Esophagus squamous epithelium (tissue), 4 donors: ENCODE measurements at regions not wholly inside any gene's neighbourhood (a gene's known extent, or its start where the extent isn't known, plus 50 kb on each side); places are given as distances from the start of the nearest gene placed in this dataset.

Source experiments
- CTCF ChIP-seq, 6 experiments: fragments of 450-650 bp in 4 of 6; fragments of 200-600 bp in 2 of 6; sonication (generic) in 2 of 6; IDR thresholded peaks; one replicate each; pipeline ENCODE4 v1.5.1; 2016 to 2019; ENCODE audit warnings: antibody characterized with exemption in 6 of 6, mild to moderate bottlenecking in 4 of 6, moderate library complexity in 4 of 6
- POLR2A ChIP-seq, 4 donors: fragments of 450-650 bp; IDR thresholded peaks; one replicate each; pipeline ENCODE4 v1.6.1; 2017; ENCODE audit warnings: antibody characterized with exemption in 4 of 4, mild to moderate bottlenecking in 4 of 4, moderate library complexity in 3 of 4

- TF ChIP-seq CTCF (IDR thresholded peaks at IDR 0.05), result no peak
- no peak for TF ChIP-seq POLR2A (IDR thresholded peaks at IDR 0.05)
Measured at GRCh38 chr2:88258208-88258607, 88.1 kb downstream of the THNSL2 start.
